Fibroblast of pulmonary artery (primary cell): ENCODE measurements at regions not wholly inside any gene's neighbourhood (a gene's known extent, or its start where the extent isn't known, plus 50 kb on each side); places are given as distances from the start of the nearest gene placed in this dataset.

Experiments used
- DNase-seq: peaks from one replicate; pipeline ENCODE4 v3.0.0-alpha.2; 2010; ENCODE audit warnings: low read depth
- H3K4me3 ChIP-seq: replicated peaks from 2 replicates; pipeline ENCODE4 v1.5.1; 2011; ENCODE audit warnings: low read depth, mild to moderate bottlenecking, control low read depth, low read length, moderate library complexity
- TF ChIP-seq, protein P1 (sequence below): IDR thresholded peaks from 2 replicates; pipeline ENCODE4 v1.5.1; 2011; ENCODE audit warnings: mild to moderate bottlenecking, control low read depth, low read length, inconsistent platforms; ENCODE audit errors: missing control alignments

DNA sequence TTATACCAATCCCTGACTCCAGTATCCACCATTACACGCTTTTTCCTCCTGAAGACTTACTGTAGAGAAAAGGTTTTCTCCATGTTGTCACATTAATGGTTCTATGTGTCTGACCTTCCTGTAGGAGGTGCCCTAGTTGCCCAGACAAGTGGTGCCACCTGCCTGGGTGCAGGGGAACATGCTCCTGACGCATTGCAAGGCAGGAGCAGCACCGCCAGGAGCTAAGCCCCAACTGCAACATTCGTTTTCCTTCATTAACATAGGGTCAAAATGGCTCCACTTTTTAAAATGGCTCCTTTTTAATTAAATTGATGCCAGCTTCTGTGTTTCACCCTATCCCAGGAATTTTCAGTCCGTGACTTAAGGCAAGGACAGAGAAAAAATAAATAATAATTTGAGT is 220.1 kb upstream of the SAMSN1 start:
- TF ChIP-seq, protein P1, sequence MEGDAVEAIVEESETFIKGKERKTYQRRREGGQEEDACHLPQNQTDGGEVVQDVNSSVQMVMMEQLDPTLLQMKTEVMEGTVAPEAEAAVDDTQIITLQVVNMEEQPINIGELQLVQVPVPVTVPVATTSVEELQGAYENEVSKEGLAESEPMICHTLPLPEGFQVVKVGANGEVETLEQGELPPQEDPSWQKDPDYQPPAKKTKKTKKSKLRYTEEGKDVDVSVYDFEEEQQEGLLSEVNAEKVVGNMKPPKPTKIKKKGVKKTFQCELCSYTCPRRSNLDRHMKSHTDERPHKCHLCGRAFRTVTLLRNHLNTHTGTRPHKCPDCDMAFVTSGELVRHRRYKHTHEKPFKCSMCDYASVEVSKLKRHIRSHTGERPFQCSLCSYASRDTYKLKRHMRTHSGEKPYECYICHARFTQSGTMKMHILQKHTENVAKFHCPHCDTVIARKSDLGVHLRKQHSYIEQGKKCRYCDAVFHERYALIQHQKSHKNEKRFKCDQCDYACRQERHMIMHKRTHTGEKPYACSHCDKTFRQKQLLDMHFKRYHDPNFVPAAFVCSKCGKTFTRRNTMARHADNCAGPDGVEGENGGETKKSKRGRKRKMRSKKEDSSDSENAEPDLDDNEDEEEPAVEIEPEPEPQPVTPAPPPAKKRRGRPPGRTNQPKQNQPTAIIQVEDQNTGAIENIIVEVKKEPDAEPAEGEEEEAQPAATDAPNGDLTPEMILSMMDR = no peak
- H3K4me3 ChIP-seq = no peak overlapping the region
- DNase-seq = no peak

DNA sequence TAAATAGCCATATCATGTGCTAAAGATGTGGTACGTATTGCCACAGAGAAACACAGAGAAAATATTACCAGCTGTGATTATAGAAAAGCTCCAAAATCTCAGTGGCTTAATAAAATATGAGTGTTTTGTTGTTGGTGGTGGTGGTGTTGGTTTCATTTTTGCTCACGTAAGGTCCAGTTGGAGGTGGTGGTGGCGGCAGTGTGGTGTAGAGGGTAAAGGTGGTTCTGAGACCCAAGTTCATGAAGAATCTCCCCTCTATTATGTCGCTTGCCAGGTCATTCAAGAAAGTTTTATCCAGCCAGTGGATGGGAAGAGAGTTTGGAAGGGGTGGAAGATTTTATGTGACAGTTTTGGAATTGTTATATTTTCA is 217.6 kb upstream of the SAMSN1 start:
- TF ChIP-seq, protein P1 = no peak
- no peak overlapping the region for H3K4me3 ChIP-seq
- no peak for DNase-seq

DNA sequence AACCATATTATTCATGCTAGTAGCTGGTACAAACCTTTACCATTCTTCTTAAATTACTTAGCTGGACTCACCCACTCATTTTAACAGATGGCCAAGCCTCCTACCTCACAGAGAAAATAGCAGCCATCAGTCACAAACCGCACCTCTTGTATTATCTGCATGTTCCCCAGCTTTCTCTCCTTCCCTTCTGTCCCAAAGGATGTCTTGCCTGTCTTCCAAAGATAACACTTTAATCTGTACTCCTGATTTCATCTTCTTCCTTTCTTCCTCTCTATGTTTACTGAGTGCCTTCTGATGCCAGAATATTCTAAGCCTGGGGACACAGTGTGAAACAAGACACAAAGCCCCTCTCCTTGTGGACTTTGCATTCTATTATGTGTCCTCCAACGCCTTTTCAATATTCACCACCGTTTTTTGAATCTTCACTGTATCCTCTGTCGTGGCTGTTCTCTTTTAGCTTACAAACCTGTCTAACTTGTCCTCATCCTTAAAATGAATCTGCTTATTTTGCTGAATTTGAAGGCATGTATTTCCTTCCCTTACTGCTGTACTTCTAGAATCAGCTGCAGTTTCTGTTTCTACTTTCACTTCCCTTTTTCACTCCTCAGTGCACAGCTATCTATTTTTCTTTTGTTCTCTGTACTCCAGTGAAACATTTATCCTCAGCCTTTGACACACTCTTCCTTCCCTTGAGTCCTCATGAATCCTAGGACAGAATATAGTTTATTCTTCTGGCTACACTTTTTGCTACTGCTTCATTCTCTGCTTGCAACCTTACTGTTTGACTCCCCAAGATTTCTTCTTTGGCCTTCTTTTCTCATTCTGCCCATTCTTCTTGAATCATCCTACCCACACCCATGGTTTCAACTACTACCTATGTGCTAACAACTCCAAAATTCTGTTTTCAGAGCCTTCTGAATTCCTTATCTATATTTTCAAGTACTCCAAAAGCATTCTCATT is 216.9 kb upstream of the SAMSN1 start:
- TF ChIP-seq, protein P1 = no peak
- no peak for DNase-seq
- no peak overlapping the region for H3K4me3 ChIP-seq

DNA sequence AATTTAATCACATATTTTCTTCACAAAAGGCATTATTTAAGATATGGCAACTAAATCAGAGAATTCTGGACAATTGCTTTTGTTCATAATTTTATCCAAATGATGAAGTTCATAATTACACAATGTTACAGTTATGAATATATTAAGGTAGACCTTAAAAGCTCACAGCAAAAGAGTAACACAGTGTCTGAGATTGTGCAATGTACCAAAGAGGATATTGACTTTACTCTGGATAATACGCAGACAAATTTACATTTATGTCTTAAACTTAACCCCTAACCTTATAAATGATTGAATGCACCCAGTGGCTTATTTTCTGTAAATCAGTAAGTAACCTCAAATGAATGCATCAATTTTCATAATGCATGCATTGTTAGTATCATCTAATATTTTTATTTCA is 216.2 kb upstream of the SAMSN1 start:
- TF ChIP-seq, protein P1 = no peak
- no peak overlapping the region for H3K4me3 ChIP-seq
- DNase-seq = no peak

DNA sequence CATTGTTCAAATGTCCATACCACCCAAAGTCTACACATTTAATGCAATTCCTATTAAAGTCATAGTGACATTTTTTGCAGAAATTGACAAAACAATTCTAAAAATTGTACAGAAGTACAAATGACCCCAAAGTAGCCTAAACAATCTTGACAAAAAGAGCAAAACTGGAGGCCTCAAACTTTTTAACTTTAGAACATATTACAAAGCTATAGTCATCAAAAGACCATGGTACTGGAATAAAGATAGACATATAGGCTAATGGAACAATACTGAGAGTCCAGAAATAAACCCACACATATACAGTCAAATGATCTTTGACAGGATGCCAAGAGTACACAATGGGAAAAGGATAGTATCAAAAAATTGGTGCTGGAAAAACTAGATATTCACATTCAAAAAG is 213.2 kb upstream of the SAMSN1 start:
- TF ChIP-seq, protein P1 = no peak
- DNase-seq = no peak
- H3K4me3 ChIP-seq = no peak overlapping the region

DNA sequence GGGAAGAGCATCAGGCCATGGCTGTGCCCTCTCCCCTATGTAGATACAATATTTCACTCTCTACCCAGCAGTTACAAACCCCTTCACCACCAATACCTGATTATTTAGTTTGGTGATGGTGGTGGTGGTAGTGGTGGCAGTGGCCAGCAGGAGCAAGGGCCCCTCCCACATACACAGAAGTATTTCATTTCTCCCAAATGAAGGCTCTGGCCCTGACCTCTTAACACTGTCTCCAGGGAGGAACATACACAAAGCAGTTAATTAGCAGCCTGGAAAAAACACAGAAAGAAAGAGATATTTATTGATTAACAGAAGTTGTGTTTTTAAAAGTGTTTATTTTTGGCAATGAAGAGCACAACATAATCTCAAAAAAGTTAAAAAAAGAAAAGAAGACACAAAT is 212.7 kb upstream of the SAMSN1 start:
- no peak for DNase-seq
- H3K4me3 ChIP-seq = no peak overlapping the region
- TF ChIP-seq, protein P1 = no peak
